ENCODE measurements at regions not wholly inside any gene's neighbourhood (a gene's known extent, or its start where the extent isn't known, plus 50 kb on each side); places are given as distances from the start of the nearest gene placed in this dataset.

DNA sequence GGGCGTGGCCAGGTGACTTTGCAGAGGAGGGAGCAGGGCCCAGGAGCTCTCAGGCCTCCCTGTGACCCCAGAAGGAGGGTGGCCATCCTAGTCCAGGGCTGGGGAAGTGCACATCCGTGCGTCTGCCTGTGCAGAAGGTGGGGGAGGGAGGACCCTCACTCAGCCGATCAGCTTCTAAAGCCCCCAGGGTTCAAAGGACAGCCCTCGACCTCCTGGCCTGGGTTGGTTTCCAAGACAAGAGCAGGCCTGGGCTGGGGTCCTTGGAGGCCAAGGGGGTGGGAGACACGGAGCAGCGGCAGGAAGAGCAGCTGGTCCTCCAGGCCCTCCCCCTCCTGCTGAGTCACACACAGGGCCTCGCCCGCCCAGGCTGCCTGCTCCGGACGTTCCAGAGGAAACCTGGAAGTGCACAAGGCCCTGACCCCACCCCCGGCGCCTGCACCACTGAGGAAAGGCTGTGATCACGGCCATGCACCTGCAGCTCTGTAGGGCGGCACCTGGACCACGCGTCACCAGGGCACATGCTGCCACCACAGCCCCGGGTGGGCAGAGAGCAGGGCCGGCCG lies 67.1 kb upstream of the ZNF469 start:
- DNase-seq: no peak
- Mint-ChIP-seq H3K4me1 (ENCODE audit: low read depth) (no peaks in the 10 kb centered on the region), H3K27me3 (ENCODE audit: low read depth) (peaks cover 6% of the 10 kb centered on the region), H3K9me3 (peaks cover 5 to 6% of the 10 kb centered on the region in 2 donors), H3K27ac (no peak overlapping the region), H3K36me3 (ENCODE audit: insufficient read depth in 2 of 2) (peaks cover 0 to 6% of the 10 kb centered on the region in 2 donors), H3K4me3 (no peak overlapping the region)
- no peak for ATAC-seq (replicated peaks in 1 of 2)

DNA sequence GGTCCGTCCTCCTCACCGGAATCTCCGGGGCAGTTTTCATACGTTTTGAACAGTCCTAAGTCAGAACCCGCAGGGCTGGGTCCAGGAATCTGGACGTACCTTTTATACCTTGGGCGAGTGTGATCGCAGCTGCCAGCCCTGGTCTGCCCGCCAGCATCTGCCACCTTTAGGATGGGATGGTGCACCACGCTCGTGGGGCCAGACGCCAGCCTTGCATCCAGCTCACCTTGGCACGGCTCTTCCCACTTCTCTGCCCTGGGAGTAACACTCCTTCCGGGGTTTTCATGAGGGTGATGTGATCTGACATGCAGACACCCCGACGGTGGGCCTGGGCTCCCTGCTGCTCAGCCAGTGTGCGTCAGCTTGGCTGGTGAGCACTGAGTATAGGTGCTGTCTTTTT lies 66.6 kb upstream of the ZNF469 start:
- no peak for DNase-seq

DNA sequence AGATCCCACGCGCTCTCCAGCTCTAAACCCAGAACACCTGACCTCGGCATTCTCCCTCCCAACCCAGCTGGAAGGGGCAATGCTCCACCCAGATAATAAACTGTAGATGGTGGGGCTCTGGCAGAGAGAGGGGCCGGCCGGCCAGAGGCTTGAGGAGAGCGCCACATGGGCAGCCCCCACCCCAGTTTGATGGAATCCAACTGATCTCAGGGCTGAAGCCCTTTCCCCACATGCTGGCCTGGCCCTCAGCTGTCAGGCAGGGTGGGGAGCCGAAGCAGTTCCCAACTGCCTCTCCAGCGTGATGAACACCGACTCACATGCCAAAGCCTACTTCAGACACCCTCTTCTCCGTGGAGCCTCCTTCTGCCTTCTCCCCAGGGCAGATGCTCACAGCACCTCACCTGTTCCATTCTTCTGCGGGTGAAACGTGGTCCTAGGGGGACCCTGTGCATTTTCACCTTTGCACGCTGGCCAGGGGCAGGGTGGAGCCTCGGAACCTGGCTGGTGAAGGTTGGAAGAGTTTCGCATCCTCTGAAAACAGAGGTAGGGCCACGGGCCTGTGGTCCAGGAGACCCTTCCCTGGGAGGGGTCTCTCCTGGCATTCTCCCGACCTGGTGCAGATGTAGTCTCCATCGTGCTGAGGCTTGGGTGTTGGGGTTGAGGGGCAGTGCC lies 65.7 kb upstream of the ZNF469 start:
- H3K4me1 Mint-ChIP-seq (ENCODE audit: low read depth): no peaks in the 10 kb centered on the region
- DNase-seq (no peak), ATAC-seq (replicated peaks in 1 of 2) (no peak)
- peaks cover 0 to 6% of the 10 kb centered on the region in 2 donors for H3K36me3 Mint-ChIP-seq (ENCODE audit: insufficient read depth in 2 of 2)
- H3K9me3 Mint-ChIP-seq: peaks cover 4% of the 10 kb centered on the region in 2 donors
- H3K4me3 Mint-ChIP-seq: no peak overlapping the region
- peaks cover 6% of the 10 kb centered on the region for H3K27me3 Mint-ChIP-seq (ENCODE audit: low read depth)
- no peak overlapping the region for H3K27ac Mint-ChIP-seq

More for the DNA sequence above, 66.6 kb upstream of the ZNF469 start:
- no peak overlapping the region for H3K4me3 Mint-ChIP-seq
- H3K4me1 Mint-ChIP-seq (ENCODE audit: low read depth): no peaks in the 10 kb centered on the region
- H3K36me3 Mint-ChIP-seq (ENCODE audit: insufficient read depth in 2 of 2): peaks cover 0 to 6% of the 10 kb centered on the region in 2 donors
- peaks cover 5 to 6% of the 10 kb centered on the region in 2 donors for H3K9me3 Mint-ChIP-seq
- no peak overlapping the region for H3K27ac Mint-ChIP-seq
- H3K27me3 Mint-ChIP-seq (ENCODE audit: low read depth): peaks cover 6% of the 10 kb centered on the region
- ATAC-seq (replicated peaks in 1 of 2): no peak

DNA sequence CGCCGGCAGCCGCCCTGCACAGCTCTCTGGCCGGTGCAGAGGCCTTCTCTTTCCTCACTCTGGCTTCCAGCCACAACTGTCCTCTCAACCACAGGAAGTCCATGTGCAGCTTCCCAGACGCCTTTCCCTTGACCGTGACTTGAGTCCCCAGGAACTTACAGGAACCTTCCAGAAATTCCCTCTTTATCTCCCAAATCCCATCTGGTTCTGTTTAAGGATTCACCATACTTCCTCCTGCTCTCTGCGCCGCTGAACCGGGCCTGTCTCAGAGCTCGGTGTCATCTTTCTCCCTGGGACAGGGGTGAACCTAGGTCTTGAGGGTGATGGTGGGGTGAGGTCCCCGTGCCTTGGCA lies 65.2 kb upstream of the ZNF469 start:
- no peak overlapping the region for H3K4me3 Mint-ChIP-seq
- peaks cover 6% of the 10 kb centered on the region for H3K27me3 Mint-ChIP-seq (ENCODE audit: low read depth)
- DNase-seq (no peak), ATAC-seq (replicated peaks in 1 of 2) (no peak)
- H3K4me1 Mint-ChIP-seq (ENCODE audit: low read depth): no peaks in the 10 kb centered on the region
- H3K9me3 Mint-ChIP-seq: peaks cover under 1% of the 10 kb centered on the region in 2 donors
- peaks cover 0 to 2% of the 10 kb centered on the region in 2 donors for H3K36me3 Mint-ChIP-seq (ENCODE audit: insufficient read depth in 2 of 2)
- H3K27ac Mint-ChIP-seq: no peak overlapping the region

DNA sequence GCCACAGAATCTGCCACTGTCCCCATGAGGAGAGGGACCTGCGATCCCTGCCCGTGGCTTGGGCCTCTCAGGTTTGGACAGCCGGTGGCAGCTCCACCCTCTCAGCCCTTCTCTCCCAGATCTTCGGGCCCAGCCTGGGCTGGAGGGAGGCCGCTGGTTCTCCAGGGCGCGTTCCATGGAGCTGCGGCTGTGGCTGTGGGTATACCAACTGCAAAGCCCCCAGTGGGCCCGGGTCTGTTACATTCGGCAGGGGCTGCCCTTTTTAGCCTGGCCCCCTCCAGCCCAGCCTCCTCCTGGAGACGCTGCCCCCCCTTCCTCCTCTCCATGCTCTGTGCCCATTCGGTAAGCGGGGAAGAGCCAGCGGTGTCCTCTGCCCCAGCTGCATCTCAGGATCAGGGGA lies 64.7 kb upstream of the ZNF469 start:
- H3K4me3 Mint-ChIP-seq: no peak overlapping the region
- DNase-seq: no peak
- H3K4me1 Mint-ChIP-seq (ENCODE audit: low read depth): no peaks in the 10 kb centered on the region
- no peak overlapping the region for H3K27ac Mint-ChIP-seq
- H3K36me3 Mint-ChIP-seq (ENCODE audit: insufficient read depth in 2 of 2): peaks cover 0 to 2% of the 10 kb centered on the region in 2 donors
- no peaks in the 10 kb centered on the region for H3K9me3 Mint-ChIP-seq
- ATAC-seq (replicated peaks in 1 of 2): no peak
- H3K27me3 Mint-ChIP-seq (ENCODE audit: low read depth): peaks cover 6% of the 10 kb centered on the region

DNA sequence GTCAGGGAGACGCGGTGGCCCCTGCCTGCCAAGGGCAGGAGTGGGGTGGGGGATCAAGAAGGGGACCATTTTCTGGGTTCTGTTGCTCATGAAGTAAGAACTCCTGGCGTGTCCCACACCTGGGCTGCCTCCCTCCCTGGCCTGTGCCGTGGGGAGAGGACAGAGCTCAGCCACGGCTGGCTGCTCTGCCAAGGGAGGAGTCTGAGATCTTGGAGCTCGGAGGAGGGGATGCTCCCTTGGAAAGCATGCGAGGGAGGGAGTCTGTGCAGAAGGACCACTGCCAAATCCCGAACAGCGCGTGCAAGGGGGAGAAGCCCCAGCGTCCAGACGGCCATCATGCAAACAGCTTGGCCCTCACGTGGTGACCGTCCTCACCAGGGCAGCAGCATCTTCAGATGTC lies 64.2 kb upstream of the ZNF469 start:
- H3K27me3 Mint-ChIP-seq (ENCODE audit: low read depth): peaks cover 1% of the 10 kb centered on the region
- H3K36me3 Mint-ChIP-seq (ENCODE audit: insufficient read depth in 2 of 2): peaks cover 0 to under 1% of the 10 kb centered on the region in 2 donors
- H3K4me1 Mint-ChIP-seq (ENCODE audit: low read depth): no peaks in the 10 kb centered on the region
- no peaks in the 10 kb centered on the region for H3K9me3 Mint-ChIP-seq
- DNase-seq (no peak), ATAC-seq (replicated peaks in 1 of 2) (no peak)
- no peak overlapping the region for H3K4me3 Mint-ChIP-seq
- no peak overlapping the region for H3K27ac Mint-ChIP-seq

DNA sequence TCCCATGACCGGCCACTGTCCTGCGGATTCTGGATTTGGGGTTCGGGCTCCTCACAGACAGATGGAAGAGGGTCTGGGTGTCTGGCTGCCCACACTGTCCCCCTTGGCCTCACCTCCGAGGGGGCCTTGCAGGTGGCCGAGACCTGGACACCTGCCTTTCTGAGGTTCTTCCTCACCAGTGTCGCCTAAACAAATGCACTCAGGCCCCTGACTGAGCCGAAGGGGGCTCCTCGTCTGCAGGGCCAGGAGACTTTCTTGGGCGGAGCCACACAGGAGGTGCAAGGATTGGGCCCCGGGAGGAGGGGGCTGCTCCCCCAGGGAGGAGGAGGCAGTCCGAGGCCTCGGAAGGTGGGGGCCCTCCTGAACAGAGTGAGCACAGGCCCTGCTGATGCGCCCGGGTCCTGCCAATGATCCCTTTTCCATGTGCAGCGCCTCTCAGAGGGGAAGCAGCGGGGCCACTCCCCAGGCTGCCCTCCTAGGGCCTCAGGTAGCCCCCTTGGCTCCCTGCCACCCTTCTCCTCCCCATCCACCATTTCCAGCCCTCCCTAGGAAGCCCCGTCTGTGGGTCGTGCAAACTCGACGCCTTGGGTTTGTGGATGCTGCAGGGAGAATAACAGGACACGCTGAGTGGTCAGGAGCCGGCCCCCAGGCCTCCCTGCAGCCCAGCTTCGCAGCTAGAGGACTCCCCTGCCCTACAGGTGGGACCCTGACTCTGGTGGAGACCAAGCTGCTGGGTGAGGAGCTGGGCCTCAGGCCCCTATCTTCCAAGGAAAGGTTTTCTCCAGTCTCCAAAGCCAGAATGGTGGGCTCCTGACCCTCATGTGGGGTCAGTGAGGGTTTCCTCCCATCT lies 63.4 kb upstream of the ZNF469 start:
- no peaks in the 10 kb centered on the region for H3K27me3 Mint-ChIP-seq (ENCODE audit: low read depth)
- H3K4me1 Mint-ChIP-seq (ENCODE audit: low read depth): no peaks in the 10 kb centered on the region
- ATAC-seq (replicated peaks in 1 of 2) (no peak), DNase-seq (no peak)
- no peaks in the 10 kb centered on the region for H3K9me3 Mint-ChIP-seq
- no peak overlapping the region for H3K4me3 Mint-ChIP-seq
- H3K27ac Mint-ChIP-seq: no peak overlapping the region
- H3K36me3 Mint-ChIP-seq (ENCODE audit: insufficient read depth in 2 of 2): no peaks in the 10 kb centered on the region

DNA sequence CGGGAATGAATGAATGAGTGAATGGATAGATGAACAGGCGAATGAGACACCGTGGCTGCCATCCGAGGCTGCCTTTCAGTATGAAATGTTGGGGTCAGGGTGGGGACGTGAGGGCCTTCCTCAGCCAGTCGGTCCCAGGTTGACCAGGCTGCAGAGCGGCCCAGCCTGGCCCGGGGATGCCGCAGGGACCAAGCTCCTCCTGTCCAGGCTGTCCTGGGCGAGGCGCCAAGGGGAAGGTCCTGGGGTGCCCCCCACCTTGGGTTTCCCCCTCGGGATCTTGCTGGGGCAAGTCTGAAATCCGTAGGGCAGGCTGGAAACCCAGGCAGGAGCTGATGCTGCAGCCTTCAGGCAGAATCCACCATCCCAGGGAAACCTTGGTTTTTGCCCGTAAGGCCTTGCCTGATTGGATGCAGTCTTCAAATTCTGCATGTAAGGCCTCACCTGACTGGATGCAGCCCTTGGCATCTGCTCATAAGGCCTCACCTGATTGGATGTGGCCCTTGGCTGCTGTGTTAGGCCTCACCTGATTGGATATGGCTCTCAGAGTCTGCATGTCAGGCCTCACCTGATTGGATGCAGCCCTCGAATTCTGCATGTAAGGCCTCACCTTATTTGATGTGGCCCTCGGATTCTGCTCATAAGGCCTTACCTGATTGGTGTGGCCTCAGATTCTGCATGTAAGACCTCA lies 61.7 kb upstream of the ZNF469 start:
- no peaks in the 10 kb centered on the region for H3K9me3 Mint-ChIP-seq
- no peak for ATAC-seq (replicated peaks in 1 of 2)
- H3K4me1 Mint-ChIP-seq (ENCODE audit: low read depth): no peaks in the 10 kb centered on the region
- H3K27me3 Mint-ChIP-seq (ENCODE audit: low read depth): no peaks in the 10 kb centered on the region
- no peak for DNase-seq
- H3K4me3 Mint-ChIP-seq: no peak overlapping the region
- no peaks in the 10 kb centered on the region for H3K36me3 Mint-ChIP-seq (ENCODE audit: insufficient read depth in 2 of 2)
- no peak overlapping the region for H3K27ac Mint-ChIP-seq

DNA sequence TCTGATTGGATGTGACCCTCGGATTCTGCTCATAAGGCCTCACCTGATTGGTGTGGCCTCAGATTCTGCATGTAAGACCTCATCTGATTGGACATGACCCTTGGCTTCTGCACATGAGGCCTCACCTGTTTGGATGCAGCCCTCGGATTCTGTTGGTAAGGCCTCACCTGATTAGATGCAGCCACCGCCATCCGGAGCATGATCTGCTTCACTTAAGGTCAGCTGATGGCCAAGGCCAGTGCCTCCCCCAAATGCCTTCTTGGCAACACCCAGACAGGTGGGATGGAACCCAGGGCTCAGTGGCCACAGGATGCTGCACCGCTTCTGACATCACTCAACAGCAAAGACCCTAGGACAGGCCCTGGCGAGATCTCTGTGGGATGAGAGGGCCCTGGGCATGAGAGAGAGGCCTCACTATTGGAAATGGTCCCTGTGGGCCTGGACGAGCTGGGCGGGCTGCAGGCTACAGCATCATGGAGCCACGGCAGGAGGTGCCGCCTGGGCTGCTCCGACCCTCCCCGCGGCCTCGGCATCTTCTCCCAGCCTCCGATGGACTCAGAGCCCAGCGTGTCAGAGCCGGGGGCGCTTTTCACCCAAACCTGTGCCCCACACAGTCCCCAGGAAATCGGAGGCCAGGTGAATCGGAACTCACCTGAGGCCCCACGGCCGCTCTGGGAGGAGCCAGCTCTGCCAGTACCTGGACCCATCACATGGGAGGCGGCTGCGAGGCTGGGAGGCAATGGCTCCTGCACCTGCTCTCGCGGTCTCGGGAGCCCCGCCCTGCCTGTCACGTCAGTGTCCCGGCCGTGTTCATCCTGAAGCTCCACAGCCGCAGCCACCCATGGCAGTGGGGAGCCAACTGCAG lies 60.9 kb upstream of the ZNF469 start:
- ATAC-seq (replicated peaks in 1 of 2) (no peak), DNase-seq (no peak)
- no peak overlapping the region for H3K4me3 Mint-ChIP-seq
- no peaks in the 10 kb centered on the region for H3K27me3 Mint-ChIP-seq (ENCODE audit: low read depth)
- H3K9me3 Mint-ChIP-seq: no peaks in the 10 kb centered on the region
- no peaks in the 10 kb centered on the region for H3K36me3 Mint-ChIP-seq (ENCODE audit: insufficient read depth in 2 of 2)
- no peak overlapping the region for H3K27ac Mint-ChIP-seq
- no peaks in the 10 kb centered on the region for H3K4me1 Mint-ChIP-seq (ENCODE audit: low read depth)

DNA sequence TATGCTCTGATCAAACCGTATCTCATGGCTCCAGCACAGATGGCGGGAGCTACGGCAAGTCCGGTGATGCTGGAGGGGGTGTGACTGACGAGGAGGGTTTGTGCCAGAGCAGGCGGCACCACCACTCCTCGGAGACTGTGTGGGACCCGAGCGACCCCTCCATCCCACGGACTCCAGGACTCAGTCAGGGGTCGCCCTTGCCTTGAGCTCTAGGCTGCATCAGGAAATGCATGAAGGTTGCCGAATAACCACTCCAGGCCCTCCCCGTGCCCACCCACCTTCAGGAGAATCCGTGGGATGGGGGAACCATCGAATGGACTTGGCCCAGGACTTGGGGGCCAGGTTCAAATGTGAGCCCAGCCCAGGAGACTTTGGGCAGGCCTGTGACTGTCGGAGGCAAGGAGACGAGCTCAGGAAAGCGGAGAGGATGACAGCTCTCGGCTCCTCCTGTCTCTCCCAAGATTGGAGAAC lies 60.2 kb upstream of the ZNF469 start:
- H3K9me3 Mint-ChIP-seq: no peaks in the 10 kb centered on the region
- ATAC-seq (replicated peaks in 1 of 2): no peak

DNA sequence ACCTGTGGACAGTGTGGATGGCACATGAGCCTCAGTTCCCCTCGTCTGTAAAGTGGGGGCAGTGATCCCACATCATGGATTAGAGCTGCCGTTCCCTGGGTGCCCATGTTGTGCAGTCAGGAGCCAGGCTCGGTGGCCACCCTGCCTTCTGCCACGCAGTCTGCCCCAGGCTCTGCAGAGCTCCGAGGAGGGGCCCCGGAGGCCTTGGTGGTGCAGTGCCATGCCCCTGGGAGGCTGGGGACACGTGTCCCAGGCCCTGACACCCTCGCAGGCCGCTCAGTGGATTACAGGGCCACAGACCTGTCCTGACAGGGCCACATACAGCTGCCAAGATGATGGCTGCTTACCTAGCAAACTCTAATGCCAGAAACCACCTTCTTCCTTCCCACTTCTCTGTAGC lies 59.7 kb upstream of the ZNF469 start:
- Mint-ChIP-seq H3K36me3 (ENCODE audit: insufficient read depth in 2 of 2) (no peaks in the 10 kb centered on the region), H3K27me3 (ENCODE audit: low read depth) (no peaks in the 10 kb centered on the region), H3K4me3 (no peak overlapping the region), H3K9me3 (no peaks in the 10 kb centered on the region), H3K27ac (no peak overlapping the region), H3K4me1 (ENCODE audit: low read depth) (no peaks in the 10 kb centered on the region)
- no peak for ATAC-seq (replicated peaks in 1 of 2)
- DNase-seq: no peak

More for the DNA sequence above, 60.2 kb upstream of the ZNF469 start:
- Mint-ChIP-seq H3K36me3 (ENCODE audit: insufficient read depth in 2 of 2) (no peaks in the 10 kb centered on the region), H3K4me1 (ENCODE audit: low read depth) (no peaks in the 10 kb centered on the region), H3K27me3 (ENCODE audit: low read depth) (no peaks in the 10 kb centered on the region), H3K4me3 (no peak overlapping the region), H3K27ac (no peak overlapping the region)
- no peak for DNase-seq

DNA sequence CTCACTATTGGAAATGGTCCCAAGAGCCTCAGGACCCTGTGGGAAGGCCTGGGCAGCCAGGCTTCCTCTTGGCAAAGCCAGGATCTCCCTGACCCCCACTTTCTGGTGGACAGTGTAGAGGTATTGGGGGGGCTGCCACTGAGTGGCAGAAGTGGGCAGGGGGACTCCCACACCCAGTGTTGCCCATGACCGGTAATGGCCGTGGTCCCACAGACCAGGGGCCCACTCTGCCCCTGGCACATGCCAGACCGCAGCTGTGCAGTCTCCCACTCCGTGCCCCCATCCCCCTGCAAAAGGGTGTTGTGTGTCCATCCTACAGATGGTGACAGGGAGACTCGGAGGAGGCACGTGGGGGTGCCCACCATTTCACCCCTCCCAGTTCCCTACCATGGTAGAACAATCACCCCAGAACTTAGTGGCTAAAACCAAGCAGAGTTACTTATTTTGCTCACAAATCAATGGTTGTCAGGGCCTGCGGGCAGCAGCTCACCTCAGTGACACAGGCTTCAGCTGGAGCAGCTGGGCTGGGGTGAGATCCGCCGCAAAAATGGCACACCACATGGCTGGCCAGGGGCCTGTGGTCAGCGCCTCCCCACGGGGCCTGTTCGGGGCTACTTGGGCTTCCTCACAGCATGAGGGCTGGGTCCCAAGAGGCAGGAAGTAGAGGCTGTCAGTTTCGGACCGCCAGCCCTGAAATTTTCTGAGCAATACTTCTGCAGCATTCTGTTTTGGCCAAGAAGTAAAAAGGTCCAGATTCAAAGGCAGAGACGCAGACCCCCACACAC lies 59.0 kb upstream of the ZNF469 start:
- H3K4me3 Mint-ChIP-seq: no peak overlapping the region
- DNase-seq (no peak), ATAC-seq (replicated peaks in 1 of 2) (no peak)
- no peaks in the 10 kb centered on the region for H3K36me3 Mint-ChIP-seq (ENCODE audit: insufficient read depth in 2 of 2)
- no peaks in the 10 kb centered on the region for H3K9me3 Mint-ChIP-seq
- no peaks in the 10 kb centered on the region for H3K4me1 Mint-ChIP-seq (ENCODE audit: low read depth)
- no peaks in the 10 kb centered on the region for H3K27me3 Mint-ChIP-seq (ENCODE audit: low read depth)
- no peak overlapping the region for H3K27ac Mint-ChIP-seq
